HG03159 (cell line): ENCODE measurements at regions not wholly inside any gene's neighbourhood (a gene's known extent, or its start where the extent isn't known, plus 50 kb on each side); places are given as distances from the start of the nearest gene placed in this dataset.
"Not testable (repeated sequence)": the region's sequence is repeated elsewhere in the genome, so short reads cannot be mapped to it uniquely, and the experiment has no call there.

Experiments used
- ATAC-seq: cut with Tn5 transposase; IDR thresholded peaks from one replicate; pipeline ENCODE4 v1.9.1; 2021; ENCODE audit warnings: mild to moderate bottlenecking, moderate library complexity; ENCODE audit not compliant: unreplicated experiment

GRCh38 chr1:4132352-4133296 is 232.6 kb upstream of the C1orf174 start:
- no peak for ATAC-seq

- ATAC-seq: no peak
Observed at GRCh38 chr1:4133297-4133938, 233.3 kb upstream of the C1orf174 start.

- ATAC-seq: no peak
Observed at GRCh38 chr1:4133939-4134321, 233.9 kb upstream of the C1orf174 start.

- ATAC-seq: not testable (repeated sequence)
Observed at GRCh38 chr1:4135853-4136252, 235.8 kb upstream of the C1orf174 start.

GRCh38 chr1:4137621-4138415 is 237.7 kb upstream of the C1orf174 start:
- no peak for ATAC-seq

GRCh38 chr1:4139646-4140045 is 239.6 kb upstream of the C1orf174 start:
- ATAC-seq: no peak

- no peak for ATAC-seq
Observed at GRCh38 chr1:4140241-4140640, 240.2 kb upstream of the C1orf174 start.

GRCh38 chr1:4140821-4141220 is 240.7 kb upstream of the C1orf174 start:
- ATAC-seq: no peak

- ATAC-seq: no peak
Observed at GRCh38 chr1:4144349-4144971, 244.4 kb upstream of the C1orf174 start.

- ATAC-seq: no peak
Observed at GRCh38 chr1:4146101-4146500, 246.0 kb upstream of the C1orf174 start.

- ATAC-seq: no peak
Observed at GRCh38 chr1:4146614-4147013, 246.5 kb upstream of the C1orf174 start.

GRCh38 chr1:4147509-4147908 is 247.4 kb upstream of the C1orf174 start:
- ATAC-seq: no peak

GRCh38 chr1:4149281-4149680 is 249.2 kb upstream of the C1orf174 start:
- ATAC-seq: no peak

GRCh38 chr1:4149831-4150230 is 249.8 kb upstream of the C1orf174 start:
- ATAC-seq: no peak

- ATAC-seq: no peak
Observed at GRCh38 chr1:4150262-4150661, 250.2 kb upstream of the C1orf174 start.

GRCh38 chr1:4152266-4152665 is 252.2 kb upstream of the C1orf174 start:
- no peak for ATAC-seq

GRCh38 chr1:4153571-4153970 is 253.5 kb upstream of the C1orf174 start:
- no peak for ATAC-seq

- no peak for ATAC-seq
Observed at GRCh38 chr1:4156241-4156973, 256.3 kb upstream of the C1orf174 start.

- ATAC-seq: no peak
Observed at GRCh38 chr1:4160181-4160580, 260.1 kb upstream of the C1orf174 start.

GRCh38 chr1:4161366-4162006 is 261.4 kb upstream of the C1orf174 start:
- no peak for ATAC-seq
